ENCODE measurements at regions not wholly inside any gene's neighbourhood (a gene's known extent, or its start where the extent isn't known, plus 50 kb on each side); places are given as distances from the start of the nearest gene placed in this dataset.
"Not testable (repeated sequence)": the region's sequence is repeated elsewhere in the genome, so short reads cannot be mapped to it uniquely, and the experiment has no call there.

DNA sequence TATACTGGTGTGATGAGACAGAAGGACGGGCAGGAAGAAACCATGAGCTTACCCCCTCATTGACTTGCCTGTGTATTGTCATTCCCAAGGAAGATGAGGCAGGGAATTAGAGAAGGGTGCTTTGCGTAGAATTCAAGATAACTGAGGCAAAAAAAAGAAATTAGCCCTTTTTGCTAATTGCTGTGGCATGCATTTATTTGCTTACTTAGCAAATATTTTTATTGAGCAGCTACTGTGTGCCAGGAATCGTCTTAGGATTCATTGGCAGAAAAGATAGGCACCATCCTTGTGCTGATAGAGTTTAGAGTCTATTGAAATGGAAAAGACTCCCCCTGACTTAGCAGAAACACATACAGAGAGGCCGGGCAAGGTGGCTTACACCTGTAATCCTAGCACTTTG is 541.9 kb downstream of the TMEM114 start:
- TF ChIP-seq CTCF (conservative IDR thresholded peaks at IDR 0.05) = no peak

DNA sequence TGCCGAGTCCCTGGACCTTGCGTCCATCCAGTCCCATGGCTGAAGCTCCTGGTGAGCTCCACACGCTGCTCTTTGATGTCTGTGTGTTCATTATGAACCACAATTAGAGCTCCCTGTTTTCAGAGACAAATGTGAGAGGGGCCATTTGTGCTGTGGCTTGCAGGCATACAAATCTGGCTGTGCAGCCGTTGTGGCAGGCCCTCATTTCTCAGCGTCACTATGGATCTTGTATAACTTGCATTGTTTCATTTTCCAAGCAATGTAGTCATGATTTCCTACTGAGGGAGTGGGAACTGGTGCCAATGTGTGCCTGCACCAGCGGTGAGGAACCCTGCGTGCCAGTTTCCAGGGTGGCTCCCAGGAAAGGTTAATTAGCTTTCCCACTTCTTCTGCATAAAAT is 542.6 kb downstream of the TMEM114 start:
- no peak for TF ChIP-seq CTCF (conservative IDR thresholded peaks at IDR 0.05)
- H3K27ac ChIP-seq = no peak overlapping the region

More for the DNA sequence above, 541.9 kb downstream of the TMEM114 start:
- H3K27ac ChIP-seq = no peak overlapping the region

DNA sequence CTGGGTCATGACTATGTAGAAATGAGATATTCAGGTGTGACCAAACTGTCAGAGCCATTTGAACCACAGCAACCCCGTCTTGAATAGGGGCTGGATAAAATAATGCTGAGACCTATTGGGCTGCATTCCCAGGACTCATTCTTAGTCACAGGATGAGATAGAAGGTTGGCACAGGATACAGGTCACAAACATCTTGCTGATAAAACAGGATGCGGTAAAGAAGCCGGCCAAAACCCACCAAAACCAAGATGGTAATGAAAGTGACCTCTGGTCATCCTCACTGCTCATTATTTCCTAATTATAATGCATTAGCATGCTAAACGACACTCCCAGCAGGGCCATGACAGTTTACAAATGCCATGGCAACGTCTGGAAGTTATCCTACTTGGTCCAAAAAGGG is 545.5 kb downstream of the TMEM114 start:
- TF ChIP-seq CTCF (conservative IDR thresholded peaks at IDR 0.05) = no peak
- H3K27ac ChIP-seq = no peak overlapping the region

- TF ChIP-seq CTCF (conservative IDR thresholded peaks at IDR 0.05) = no peak
- no peak overlapping the region for H3K27ac ChIP-seq
Measured at GRCh38 chr16:8032406-8032805, 557.9 kb downstream of the TMEM114 start.

DNA sequence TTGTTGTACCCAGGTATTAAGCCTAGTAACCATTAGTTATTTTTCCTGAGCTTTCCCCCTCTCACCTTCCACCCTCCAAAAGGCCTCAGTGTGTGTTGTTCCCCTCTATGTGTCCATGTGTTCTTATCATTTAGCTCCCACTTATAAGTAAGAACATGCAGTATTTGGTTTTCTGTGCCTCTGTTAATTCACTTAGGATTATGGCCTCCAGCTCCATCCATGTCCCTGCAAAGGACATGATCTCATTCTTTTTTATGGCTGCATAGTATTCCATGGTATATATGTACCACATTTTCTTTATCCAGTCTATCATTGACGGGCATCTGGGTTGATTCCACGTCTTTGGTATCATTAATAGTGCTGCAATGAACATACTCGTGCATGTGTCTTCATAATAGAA is 560.3 kb downstream of the TMEM114 start:
- H3K27ac ChIP-seq = not testable (repeated sequence)

DNA sequence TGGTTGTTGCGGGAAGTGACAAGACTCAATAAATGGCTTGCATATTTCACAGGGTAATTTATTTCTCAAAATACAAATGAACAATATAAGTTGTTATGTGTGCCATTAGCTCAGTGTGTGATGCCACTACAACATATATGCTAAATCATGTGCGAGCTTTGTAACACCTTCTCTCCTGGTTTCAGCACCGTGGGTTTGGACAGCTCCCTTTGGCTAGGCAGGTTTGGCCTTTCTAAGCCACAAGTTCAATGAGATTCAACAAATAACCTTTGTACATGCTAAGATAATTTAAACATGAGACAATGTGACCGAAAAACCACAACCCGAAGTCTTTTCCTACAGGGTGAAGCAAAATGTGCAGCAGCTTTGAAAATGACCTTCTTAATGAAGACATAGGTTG is 563.9 kb downstream of the TMEM114 start:
- no peak for TF ChIP-seq CTCF (conservative IDR thresholded peaks at IDR 0.05)

DNA sequence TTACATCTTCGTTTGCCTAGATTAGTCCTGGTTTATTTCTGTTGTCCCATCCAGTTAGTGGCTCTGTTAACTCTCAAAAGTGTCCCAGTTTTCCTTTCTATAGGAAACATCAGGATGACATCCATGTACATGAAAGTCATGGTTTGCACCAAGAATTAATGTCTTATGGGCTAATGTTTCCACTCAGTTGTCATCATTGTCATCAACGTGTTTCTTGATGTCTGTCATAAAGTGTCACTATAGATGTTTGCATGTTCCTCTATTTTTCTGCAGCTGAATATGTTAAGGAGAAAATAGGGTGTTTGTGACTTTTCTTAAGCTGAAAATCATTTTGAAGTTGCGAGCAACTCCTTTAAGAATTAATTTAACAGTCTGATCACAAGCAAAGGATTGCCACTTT is 567.0 kb downstream of the TMEM114 start:
- TF ChIP-seq CTCF (conservative IDR thresholded peaks at IDR 0.05) = no peak
- no peak overlapping the region for H3K27ac ChIP-seq

More for the DNA sequence above, 563.9 kb downstream of the TMEM114 start:
- no peak overlapping the region for H3K27ac ChIP-seq

DNA sequence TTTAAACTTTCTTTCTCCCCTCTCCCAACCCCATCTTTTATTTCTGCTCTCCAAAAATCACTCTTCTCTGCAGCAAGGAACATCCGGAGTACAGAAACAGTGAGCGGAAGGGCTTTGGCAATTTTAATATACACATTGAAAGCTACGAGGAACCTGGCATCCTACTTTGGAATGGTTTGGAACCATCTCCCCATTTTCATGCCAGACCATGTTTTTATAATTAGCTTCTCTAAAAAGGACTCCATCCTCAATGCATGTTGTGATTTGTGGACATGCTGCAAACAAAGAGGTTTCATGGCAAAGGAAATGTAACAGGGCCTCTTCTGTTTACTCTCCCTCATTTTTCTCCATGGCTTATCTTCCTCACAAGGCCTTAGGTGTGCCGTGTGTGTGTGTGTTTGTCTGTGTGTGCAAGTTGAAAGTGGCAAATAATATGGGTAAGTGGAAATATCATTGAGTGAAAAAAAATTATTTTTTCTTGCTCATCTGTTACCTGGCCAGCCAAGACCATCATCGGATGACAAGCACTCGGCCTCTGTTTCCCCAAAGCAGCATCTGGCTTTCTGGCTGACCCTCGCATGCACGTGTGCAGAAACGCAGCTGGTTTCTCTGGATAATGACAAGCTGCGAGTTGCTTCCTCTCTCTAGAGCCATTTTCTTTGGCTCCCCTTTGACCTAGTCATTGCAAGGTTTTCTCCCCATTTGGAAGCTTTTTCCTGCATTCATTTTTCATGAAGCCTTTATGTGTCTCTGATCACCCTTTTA is 585.0 kb downstream of the TMEM114 start:
- TF ChIP-seq CTCF (conservative IDR thresholded peaks at IDR 0.05) = no peak
- no peak overlapping the region for H3K27ac ChIP-seq
